ENCODE measurements at regions not wholly inside any gene's neighbourhood (a gene's known extent, or its start where the extent isn't known, plus 50 kb on each side); places are given as distances from the start of the nearest gene placed in this dataset.

DNA sequence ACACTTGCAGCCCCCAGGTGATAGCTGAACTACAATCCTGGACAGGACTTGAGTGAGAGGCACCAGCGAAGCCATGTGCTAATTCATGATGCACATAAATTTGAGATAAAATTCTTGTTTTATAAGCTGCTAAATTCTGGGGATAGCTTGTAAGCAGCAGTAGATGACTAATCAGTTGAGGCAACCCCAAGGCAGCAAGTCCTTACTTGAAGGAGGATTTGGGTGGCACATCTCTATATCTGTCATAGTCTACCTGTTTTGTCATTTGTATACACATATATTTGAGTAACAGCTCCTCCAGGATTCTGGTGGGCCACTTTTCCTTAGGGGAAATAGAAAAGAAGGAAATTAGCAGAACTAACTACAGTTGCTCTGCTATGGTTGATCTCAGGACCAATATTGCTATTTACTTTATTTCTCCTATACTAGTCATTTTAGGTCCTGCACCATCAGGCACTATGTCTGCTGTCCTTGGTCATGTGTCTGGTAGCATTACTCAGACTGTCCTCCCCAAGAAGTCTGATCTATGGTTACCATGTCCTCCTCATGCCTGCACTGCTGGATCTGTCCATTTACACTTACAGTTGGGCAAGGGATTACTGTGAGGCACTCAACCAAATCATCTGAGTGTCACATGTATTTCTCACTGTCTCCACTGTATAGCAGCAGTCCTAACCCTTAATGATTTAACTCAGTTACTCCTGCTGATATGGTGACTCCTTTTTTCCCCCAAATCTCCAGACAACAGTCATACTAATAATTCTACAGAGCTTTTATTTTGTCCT is 436.0 kb upstream of the CWC22 start:
- Histone ChIP-seq H3K27me3 (ENCODE audit: insufficient read depth, low read depth) (no peaks in the 10 kb centered on the region), H3K9me2 (ENCODE audit: insufficient read depth) (peaks cover 8% of the 10 kb centered on the region; the same call in 1 of the 2 replicates), H3K9me3 (ENCODE audit: insufficient read depth, low read depth) (no peaks in the 10 kb centered on the region), H2AFZ (no peak overlapping the region), H3K27ac (no peak overlapping the region), H4K20me1 (ENCODE audit: insufficient read depth) (no peaks in the 10 kb centered on the region), H3K36me3 (ENCODE audit: low read depth) (no peaks in the 10 kb centered on the region), H3K4me3 (no peak overlapping the region), H3K4me2 (no peak overlapping the region), H3K4me1 (replicated peaks; ENCODE audit: insufficient read depth) (no peaks in the 10 kb centered on the region), H3K79me2 (ENCODE audit: low read depth) (no peaks in the 10 kb centered on the region), H3F3A (ENCODE audit: insufficient read depth, low read depth) (no peaks in the 10 kb centered on the region)
- intact Hi-C loops (cut with micrococcal nuclease; ENCODE audit: unreplicated experiment) = no loop called here
- CTCF ChIA-PET = no interaction called here
- TF ChIP-seq, protein P1, sequence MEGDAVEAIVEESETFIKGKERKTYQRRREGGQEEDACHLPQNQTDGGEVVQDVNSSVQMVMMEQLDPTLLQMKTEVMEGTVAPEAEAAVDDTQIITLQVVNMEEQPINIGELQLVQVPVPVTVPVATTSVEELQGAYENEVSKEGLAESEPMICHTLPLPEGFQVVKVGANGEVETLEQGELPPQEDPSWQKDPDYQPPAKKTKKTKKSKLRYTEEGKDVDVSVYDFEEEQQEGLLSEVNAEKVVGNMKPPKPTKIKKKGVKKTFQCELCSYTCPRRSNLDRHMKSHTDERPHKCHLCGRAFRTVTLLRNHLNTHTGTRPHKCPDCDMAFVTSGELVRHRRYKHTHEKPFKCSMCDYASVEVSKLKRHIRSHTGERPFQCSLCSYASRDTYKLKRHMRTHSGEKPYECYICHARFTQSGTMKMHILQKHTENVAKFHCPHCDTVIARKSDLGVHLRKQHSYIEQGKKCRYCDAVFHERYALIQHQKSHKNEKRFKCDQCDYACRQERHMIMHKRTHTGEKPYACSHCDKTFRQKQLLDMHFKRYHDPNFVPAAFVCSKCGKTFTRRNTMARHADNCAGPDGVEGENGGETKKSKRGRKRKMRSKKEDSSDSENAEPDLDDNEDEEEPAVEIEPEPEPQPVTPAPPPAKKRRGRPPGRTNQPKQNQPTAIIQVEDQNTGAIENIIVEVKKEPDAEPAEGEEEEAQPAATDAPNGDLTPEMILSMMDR (conservative IDR thresholded peaks at IDR 0.05) = no peak
- TF ChIP-seq EZH2 (IDR thresholded peaks at IDR 0.05; ENCODE audit: low read depth) = no peak
- DNase-seq = no peak
- POLR2A ChIA-PET (ENCODE audit: unreplicated experiment) = no interaction called here
- BruUV-seq (replicated peaks) = no TSS peak

DNA sequence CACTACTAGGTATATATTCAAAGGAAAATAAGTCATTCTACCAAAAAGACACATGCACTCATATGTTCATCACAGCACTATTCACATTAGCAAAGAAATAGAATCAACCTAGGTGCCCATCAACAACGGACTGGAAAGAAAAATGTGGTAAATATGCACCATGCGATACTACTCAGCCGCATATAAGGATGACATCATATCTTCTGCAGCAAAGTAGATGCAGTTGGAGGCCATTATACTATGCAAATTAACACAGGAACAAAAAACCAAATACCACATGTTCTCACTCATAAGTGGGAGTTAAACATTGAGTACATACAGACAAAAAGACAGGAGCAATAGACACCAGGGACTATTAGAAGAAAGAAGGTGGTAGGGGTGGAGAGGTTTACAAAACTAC is 412.1 kb upstream of the CWC22 start:
- intact Hi-C loops (cut with micrococcal nuclease; ENCODE audit: unreplicated experiment) = no loop called here
- H3K79me2 ChIP-seq (ENCODE audit: low read depth) = no peaks in the 10 kb centered on the region
- no peaks in the 10 kb centered on the region for H3K27me3 ChIP-seq (ENCODE audit: insufficient read depth, low read depth)
- no peak overlapping the region for H3K4me3 ChIP-seq
- no peak for DNase-seq
- no peaks in the 10 kb centered on the region for H3K9me3 ChIP-seq (ENCODE audit: insufficient read depth, low read depth)
- CTCF ChIA-PET = no interaction called here
- H3K36me3 ChIP-seq (ENCODE audit: low read depth) = no peaks in the 10 kb centered on the region
- POLR2A ChIA-PET (ENCODE audit: unreplicated experiment) = interaction anchor here (0.6 kb wide), 1 partner anchor 19 kb away, joined by 4 read pairs; no protein-coding TSS in a partner anchor
- H2AFZ ChIP-seq = no peak overlapping the region
- H3K4me2 ChIP-seq = no peak overlapping the region
- no peaks in the 10 kb centered on the region for H3K9me2 ChIP-seq (ENCODE audit: insufficient read depth)
- no peaks in the 10 kb centered on the region for H3K4me1 ChIP-seq (replicated peaks; ENCODE audit: insufficient read depth)
- no peaks in the 10 kb centered on the region for H3F3A ChIP-seq (ENCODE audit: insufficient read depth, low read depth)
- BruUV-seq (replicated peaks) = no TSS peak
- H4K20me1 ChIP-seq (ENCODE audit: insufficient read depth) = no peaks in the 10 kb centered on the region
- TF ChIP-seq, protein P1 (conservative IDR thresholded peaks at IDR 0.05) = no peak
- H3K27ac ChIP-seq = no peak overlapping the region

DNA sequence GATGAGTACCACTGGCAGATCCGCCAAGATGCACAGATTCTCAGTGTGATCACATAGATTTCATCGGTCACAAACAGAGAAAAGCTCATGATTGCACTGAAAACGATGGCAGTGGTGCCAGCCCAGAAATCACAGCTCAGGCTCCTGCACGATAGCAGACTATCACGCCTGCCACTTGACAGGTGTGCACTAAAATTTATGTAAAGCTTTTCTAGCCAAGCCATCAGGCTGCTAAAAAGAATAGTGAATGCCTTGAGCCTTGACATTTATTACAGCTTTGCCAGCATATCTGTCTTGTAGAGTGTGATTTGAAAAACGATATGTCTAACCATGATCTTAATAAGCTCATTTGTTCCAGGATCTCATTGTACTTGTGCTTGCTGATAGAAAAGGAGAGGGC is 409.5 kb upstream of the CWC22 start:
- Histone ChIP-seq H3K79me2 (ENCODE audit: low read depth) (no peaks in the 10 kb centered on the region), H3K4me3 (no peak overlapping the region), H3K4me2 (no peak overlapping the region), H4K20me1 (ENCODE audit: insufficient read depth) (no peaks in the 10 kb centered on the region), H3K27ac (no peak overlapping the region), H3K27me3 (ENCODE audit: insufficient read depth, low read depth) (no peaks in the 10 kb centered on the region), H3K9me3 (ENCODE audit: insufficient read depth, low read depth) (no peaks in the 10 kb centered on the region), H3K36me3 (ENCODE audit: low read depth) (no peaks in the 10 kb centered on the region), H3K9me2 (ENCODE audit: insufficient read depth) (no peaks in the 10 kb centered on the region), H3K4me1 (replicated peaks; ENCODE audit: insufficient read depth) (no peaks in the 10 kb centered on the region), H3F3A (ENCODE audit: insufficient read depth, low read depth) (no peaks in the 10 kb centered on the region), H2AFZ (no peak overlapping the region)
- no peak for TF ChIP-seq EZH2 (IDR thresholded peaks at IDR 0.05; ENCODE audit: low read depth)
- TF ChIP-seq, protein P1 (conservative IDR thresholded peaks at IDR 0.05) = no peak
- POLR2A ChIA-PET (ENCODE audit: unreplicated experiment) = no interaction called here
- DNase-seq = no peak
- no TSS peak for BruUV-seq (replicated peaks)
- CTCF ChIA-PET = no interaction called here
- intact Hi-C loops (cut with micrococcal nuclease; ENCODE audit: unreplicated experiment) = no loop called here
